ENCODE measurements at regions not wholly inside any gene's neighbourhood (a gene's known extent, or its start where the extent isn't known, plus 50 kb on each side); places are given as distances from the start of the nearest gene placed in this dataset.

- Histone ChIP-seq H3K27ac (ENCODE audit: low read depth, low read length) (no peak overlapping the region), H3K36me3 (ENCODE audit: insufficient read depth, low read length) (no peaks in the 10 kb centered on the region), H3K79me2 (ENCODE audit: insufficient read depth, low read length) (no peaks in the 10 kb centered on the region), H3K27me3 (ENCODE audit: insufficient read depth, low read length) (peaks cover 7% of the 10 kb centered on the region), H3K4me3 (ENCODE audit: insufficient read depth, low read depth, low read length) (no peak overlapping the region), H3K9me3 (ENCODE audit: insufficient read depth, low read depth, low read length) (no peaks in the 10 kb centered on the region), H4K20me1 (ENCODE audit: insufficient read depth, low read length) (no peaks in the 10 kb centered on the region), H3K4me2 (ENCODE audit: low read length) (no peak overlapping the region), H3K9ac (ENCODE audit: low read length) (no peak overlapping the region), H2AFZ (ENCODE audit: low read depth, low read length) (no peak overlapping the region), H3K4me1 (ENCODE audit: insufficient read depth, low read length) (no peaks in the 10 kb centered on the region)
- no peak for TF ChIP-seq EZH2 (IDR thresholded peaks at IDR 0.05; ENCODE audit: insufficient read depth, low read length)
- TF ChIP-seq, protein P1, sequence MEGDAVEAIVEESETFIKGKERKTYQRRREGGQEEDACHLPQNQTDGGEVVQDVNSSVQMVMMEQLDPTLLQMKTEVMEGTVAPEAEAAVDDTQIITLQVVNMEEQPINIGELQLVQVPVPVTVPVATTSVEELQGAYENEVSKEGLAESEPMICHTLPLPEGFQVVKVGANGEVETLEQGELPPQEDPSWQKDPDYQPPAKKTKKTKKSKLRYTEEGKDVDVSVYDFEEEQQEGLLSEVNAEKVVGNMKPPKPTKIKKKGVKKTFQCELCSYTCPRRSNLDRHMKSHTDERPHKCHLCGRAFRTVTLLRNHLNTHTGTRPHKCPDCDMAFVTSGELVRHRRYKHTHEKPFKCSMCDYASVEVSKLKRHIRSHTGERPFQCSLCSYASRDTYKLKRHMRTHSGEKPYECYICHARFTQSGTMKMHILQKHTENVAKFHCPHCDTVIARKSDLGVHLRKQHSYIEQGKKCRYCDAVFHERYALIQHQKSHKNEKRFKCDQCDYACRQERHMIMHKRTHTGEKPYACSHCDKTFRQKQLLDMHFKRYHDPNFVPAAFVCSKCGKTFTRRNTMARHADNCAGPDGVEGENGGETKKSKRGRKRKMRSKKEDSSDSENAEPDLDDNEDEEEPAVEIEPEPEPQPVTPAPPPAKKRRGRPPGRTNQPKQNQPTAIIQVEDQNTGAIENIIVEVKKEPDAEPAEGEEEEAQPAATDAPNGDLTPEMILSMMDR (IDR thresholded peaks at IDR 0.05; ENCODE audit: insufficient read depth, low read depth, low read length), result no peak
- DNase-seq (ENCODE audit: low read depth) (no peak), FAIRE-seq (no peak)
- Mint-ChIP-seq H3K4me3 (ENCODE audit: unreplicated experiment) (no peak overlapping the region), H3K36me3 (ENCODE audit: low read depth, unreplicated experiment) (no peaks in the 10 kb centered on the region), H3K9me3 (ENCODE audit: unreplicated experiment) (no peaks in the 10 kb centered on the region), H3K27ac (ENCODE audit: unreplicated experiment) (no peak overlapping the region), H3K4me1 (ENCODE audit: low read depth, unreplicated experiment) (peaks cover 2% of the 10 kb centered on the region), H3K27me3 (ENCODE audit: low read depth, unreplicated experiment) (peaks cover 15% of the 10 kb centered on the region)
Observed at GRCh38 chr3:11953350-11953749, 50.8 kb upstream of the SYN2 start.

DNA sequence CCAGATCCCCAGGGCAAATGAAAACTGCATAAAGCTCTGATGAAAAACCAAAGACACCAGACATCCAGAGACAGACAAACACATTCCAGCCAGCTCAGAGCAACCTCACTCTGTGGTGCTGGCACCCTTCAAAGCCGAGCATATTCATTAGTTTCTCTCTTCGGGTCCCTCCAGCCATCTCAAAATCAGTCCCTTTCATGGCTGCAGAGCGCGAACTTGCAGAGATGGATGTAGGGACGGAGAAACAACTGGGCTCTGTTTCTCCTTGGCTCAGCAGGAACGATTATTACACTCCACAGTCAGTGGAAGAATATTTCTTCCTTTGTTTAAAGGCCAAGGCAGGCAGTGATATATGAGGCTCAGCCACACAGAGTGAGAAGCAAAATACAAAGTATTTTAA lies 50.4 kb upstream of the SYN2 start:
- Histone ChIP-seq H3K36me3 (ENCODE audit: insufficient read depth, low read length) (no peaks in the 10 kb centered on the region), H3K9ac (ENCODE audit: low read length) (no peak overlapping the region), H3K79me2 (ENCODE audit: insufficient read depth, low read length) (no peaks in the 10 kb centered on the region), H3K4me3 (ENCODE audit: insufficient read depth, low read depth, low read length) (no peak overlapping the region), H3K27ac (ENCODE audit: low read depth, low read length) (no peak overlapping the region), H3K27me3 (ENCODE audit: insufficient read depth, low read length) (peaks cover 7% of the 10 kb centered on the region), H3K4me2 (ENCODE audit: low read length) (no peak overlapping the region), H4K20me1 (ENCODE audit: insufficient read depth, low read length) (no peaks in the 10 kb centered on the region), H3K4me1 (ENCODE audit: insufficient read depth, low read length) (no peaks in the 10 kb centered on the region), H2AFZ (ENCODE audit: low read depth, low read length) (no peak overlapping the region), H3K9me3 (ENCODE audit: insufficient read depth, low read depth, low read length) (no peaks in the 10 kb centered on the region)
- Mint-ChIP-seq H3K9me3 (ENCODE audit: unreplicated experiment) (no peaks in the 10 kb centered on the region), H3K4me3 (ENCODE audit: unreplicated experiment) (no peak overlapping the region), H3K27me3 (ENCODE audit: low read depth, unreplicated experiment) (peaks cover 15% of the 10 kb centered on the region), H3K4me1 (ENCODE audit: low read depth, unreplicated experiment) (peaks cover 2% of the 10 kb centered on the region), H3K27ac (ENCODE audit: unreplicated experiment) (no peak overlapping the region), H3K36me3 (ENCODE audit: low read depth, unreplicated experiment) (no peaks in the 10 kb centered on the region)
- DNase-seq (ENCODE audit: low read depth), result no peak
- no peak for FAIRE-seq
- TF ChIP-seq EZH2 (IDR thresholded peaks at IDR 0.05; ENCODE audit: insufficient read depth, low read length), result no peak
- TF ChIP-seq, protein P1 (IDR thresholded peaks at IDR 0.05; ENCODE audit: insufficient read depth, low read depth, low read length), result no peak

- FAIRE-seq, result no peak
- no peak overlapping the region for H3K27ac Mint-ChIP-seq (ENCODE audit: unreplicated experiment)
- Histone ChIP-seq H3K36me3 (ENCODE audit: insufficient read depth, low read length) (no peaks in the 10 kb centered on the region), H3K4me3 (ENCODE audit: insufficient read depth, low read depth, low read length) (no peak overlapping the region), H3K4me2 (ENCODE audit: low read length) (no peak overlapping the region), H3K4me1 (ENCODE audit: insufficient read depth, low read length) (no peaks in the 10 kb centered on the region), H2AFZ (ENCODE audit: low read depth, low read length) (no peak overlapping the region), H3K27me3 (ENCODE audit: insufficient read depth, low read length) (peaks cover 7% of the 10 kb centered on the region), H3K9me3 (ENCODE audit: insufficient read depth, low read depth, low read length) (no peaks in the 10 kb centered on the region), H3K9ac (ENCODE audit: low read length) (no peak overlapping the region), H4K20me1 (ENCODE audit: insufficient read depth, low read length) (no peaks in the 10 kb centered on the region), H3K27ac (ENCODE audit: low read depth, low read length) (no peak overlapping the region), H3K79me2 (ENCODE audit: insufficient read depth, low read length) (no peaks in the 10 kb centered on the region)
- no peak for DNase-seq (ENCODE audit: low read depth)
- peaks cover 15% of the 10 kb centered on the region for H3K27me3 Mint-ChIP-seq (ENCODE audit: low read depth, unreplicated experiment)
- peaks cover 2% of the 10 kb centered on the region for H3K4me1 Mint-ChIP-seq (ENCODE audit: low read depth, unreplicated experiment)
- H3K4me3 Mint-ChIP-seq (ENCODE audit: unreplicated experiment), result no peak overlapping the region
- no peaks in the 10 kb centered on the region for H3K36me3 Mint-ChIP-seq (ENCODE audit: low read depth, unreplicated experiment)
- TF ChIP-seq, protein P1 (IDR thresholded peaks at IDR 0.05; ENCODE audit: insufficient read depth, low read depth, low read length), result no peak
- TF ChIP-seq EZH2 (IDR thresholded peaks at IDR 0.05; ENCODE audit: insufficient read depth, low read length), result no peak
- H3K9me3 Mint-ChIP-seq (ENCODE audit: unreplicated experiment), result peaks cover 1% of the 10 kb centered on the region
Observed at GRCh38 chr3:11954312-11954934, 49.8 kb upstream of the SYN2 start.
